Forelimb muscle (tissue), 1 donor: ENCODE measurements at regions not wholly inside any gene's neighbourhood (a gene's known extent, or its start where the extent isn't known, plus 50 kb on each side); places are given as distances from the start of the nearest gene placed in this dataset.
"Not testable (repeated sequence)": the region's sequence is repeated elsewhere in the genome, so short reads cannot be mapped to it uniquely, and the experiment has no call there.

Experiments
- DNase-seq: peaks from one replicate; pipeline ENCODE4 v3.0.0-alpha.2; 2013; ENCODE audit warnings: low read depth

DNA sequence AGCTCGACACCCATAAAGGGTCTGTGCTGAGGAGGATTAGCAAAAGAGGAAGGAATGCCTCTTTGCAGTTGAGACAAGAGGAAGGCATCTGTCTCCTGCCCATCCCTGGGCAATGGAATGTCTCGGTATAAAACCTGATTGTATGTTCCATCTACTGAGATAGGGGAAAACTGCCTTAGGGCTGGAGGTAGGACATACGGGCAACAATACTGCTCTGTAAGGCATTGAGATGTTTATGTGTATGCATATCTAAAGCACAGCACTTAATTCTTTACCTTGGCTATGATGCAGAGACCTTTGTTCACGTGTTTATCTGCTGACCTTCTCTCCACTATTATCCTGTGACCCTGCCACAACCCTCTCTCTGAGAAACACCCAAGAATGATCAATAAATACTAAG, 210.7 kb downstream of the POTED start:
- DNase-seq, result not testable (repeated sequence)

DNA sequence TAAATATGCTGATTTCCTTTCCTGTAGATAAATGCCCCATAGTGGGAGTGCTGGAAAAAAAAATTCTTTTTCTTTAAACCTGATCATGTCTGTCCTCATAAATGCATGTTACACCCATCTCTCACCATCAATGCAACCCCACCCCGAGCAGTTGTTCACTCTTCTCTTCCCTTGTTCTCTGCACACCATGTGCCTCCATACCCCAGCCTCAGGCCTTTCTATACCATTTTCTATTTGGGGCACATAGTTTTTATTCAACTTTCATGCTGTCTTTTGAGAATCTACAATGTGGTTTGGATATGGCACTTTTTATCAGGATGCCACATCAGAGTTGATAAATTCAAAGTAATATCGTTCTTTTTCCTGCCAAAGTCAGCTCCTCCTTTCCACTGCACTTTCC, 202.6 kb downstream of the POTED start:
- DNase-seq, result not testable (repeated sequence)

DNA sequence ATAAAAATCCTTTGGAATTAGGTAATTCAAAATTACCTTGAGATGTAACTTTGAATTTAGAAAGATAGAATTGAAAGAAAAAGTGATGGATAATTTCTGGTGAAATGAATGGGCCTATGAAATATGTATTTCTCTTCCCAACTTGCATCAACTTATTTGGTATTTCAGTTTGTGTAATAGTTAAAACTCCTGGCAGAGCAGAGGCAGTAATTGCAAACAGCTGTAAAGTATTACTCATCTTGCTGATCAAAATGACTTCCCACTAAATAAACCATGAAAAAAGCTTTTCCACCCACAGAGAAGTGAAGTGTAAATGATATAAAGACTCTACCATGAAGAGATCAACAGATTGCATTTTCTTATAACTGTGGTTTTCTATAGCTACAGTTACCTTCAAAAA, 201.0 kb downstream of the POTED start:
- DNase-seq, result not testable (repeated sequence)

DNA sequence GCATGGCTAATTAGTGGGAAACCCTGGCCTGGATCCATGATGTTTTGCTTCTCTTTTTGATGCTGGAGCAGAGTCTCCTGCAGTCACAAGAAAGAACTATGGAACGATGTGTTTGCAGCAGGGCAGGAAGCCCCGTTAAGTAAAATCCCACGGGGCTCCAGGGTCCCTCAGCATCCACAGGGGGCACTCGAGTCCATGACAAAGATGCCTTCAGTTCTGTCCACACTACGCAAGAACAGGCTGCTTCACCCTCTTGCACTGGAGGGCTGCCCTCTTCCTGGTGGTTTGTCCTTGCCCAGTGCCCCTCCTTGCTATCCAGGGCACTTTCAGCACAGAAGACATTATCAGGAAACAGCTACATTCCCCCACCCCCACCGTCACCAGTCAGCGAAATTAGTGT, 196.9 kb downstream of the POTED start:
- DNase-seq, result not testable (repeated sequence)

DNA sequence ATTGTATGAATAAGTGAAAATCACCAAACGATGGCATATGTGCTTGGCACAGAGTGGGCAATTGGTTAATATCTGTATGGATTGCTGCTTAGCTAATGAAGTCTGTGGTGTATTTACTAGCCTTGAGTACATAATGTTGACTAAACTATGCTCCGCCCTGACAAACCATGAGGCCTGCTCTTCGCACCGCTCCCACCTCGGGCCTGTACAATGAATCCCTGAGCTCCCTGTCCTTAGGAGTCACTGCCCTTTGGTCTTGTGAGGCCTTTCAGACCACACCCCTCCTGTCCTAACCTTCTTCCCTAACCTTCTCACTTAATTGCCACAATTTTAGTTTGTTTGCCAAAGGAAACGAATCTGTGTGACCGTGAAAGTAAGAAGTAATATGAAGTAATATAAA, 193.2 kb downstream of the POTED start:
- not testable (repeated sequence) for DNase-seq
